Mucosa of gallbladder (tissue), 1 donor: ENCODE measurements at regions not wholly inside any gene's neighbourhood (a gene's known extent, or its start where the extent isn't known, plus 50 kb on each side); places are given as distances from the start of the nearest gene placed in this dataset.

ENCODE experiments used
- DNase-seq: peaks from one replicate; pipeline ENCODE4 v3.0.0-alpha.2; 2020; ENCODE audit warnings: low spot score
- donor health status: DM: no; HTN: no; CAD: no.

DNA sequence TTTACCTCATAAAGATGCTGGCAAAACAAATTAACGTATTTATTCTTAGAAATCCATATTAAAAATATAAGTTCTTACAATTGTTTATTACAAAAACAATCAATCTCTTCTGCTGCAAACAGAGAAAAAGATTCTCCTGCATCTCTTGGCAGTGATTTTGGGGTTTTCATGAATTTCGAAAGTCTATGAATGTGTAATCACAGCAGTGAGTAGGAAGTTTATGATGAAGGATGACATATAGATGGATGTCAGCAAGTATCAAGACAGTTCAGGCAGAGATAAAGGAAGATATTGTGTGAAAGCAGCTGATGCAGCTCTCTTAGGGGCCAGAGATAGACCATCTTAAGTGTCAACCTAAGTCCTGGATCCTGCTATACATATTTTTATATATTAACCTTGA lies 196.9 kb upstream of the BANK1 start:
- DNase-seq: no peak

DNA sequence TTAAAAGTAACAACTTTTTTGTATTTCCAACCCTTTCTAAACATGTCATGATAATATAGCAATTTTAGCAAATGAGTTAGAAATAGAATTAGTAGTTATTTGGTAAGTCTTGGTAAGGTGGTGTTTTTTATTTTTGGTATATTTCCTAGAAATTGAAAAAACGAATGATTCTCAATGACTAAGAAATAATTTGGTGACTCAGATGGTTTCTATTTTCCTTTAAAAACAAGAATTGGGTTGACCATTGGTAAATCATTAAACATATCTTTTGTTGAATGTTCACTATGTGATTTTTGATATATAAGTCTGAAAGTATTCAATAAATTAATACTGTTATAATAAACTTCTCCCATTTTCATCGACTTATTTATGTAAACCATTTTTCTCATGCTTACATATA lies 206.2 kb upstream of the BANK1 start:
- DNase-seq: no peak

GRCh38 chr4:101563126-101563525 lies 215.8 kb upstream of the PPP3CA start:
- DNase-seq: no peak

DNA sequence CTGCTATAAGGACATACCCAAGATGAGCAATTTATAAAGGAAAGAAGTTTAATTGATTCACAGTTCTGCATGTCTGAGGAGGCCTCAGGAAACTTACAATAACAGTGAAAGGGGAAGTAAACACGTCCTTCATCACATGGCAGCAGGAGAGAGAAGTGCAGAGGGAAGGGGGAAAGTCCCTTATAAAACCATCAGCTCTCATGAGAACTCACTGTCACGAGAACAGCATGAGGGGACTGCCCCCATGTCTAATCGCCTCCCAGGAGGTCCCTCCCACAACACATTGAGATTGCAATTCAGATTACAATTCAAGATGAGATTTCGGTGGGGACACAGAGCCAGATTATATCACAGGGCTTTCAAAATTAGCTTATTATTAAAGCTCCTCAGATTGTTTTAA lies 209.5 kb upstream of the PPP3CA start:
- DNase-seq: no peak

GRCh38 chr4:101555341-101555880 lies 208.1 kb upstream of the PPP3CA start:
- no peak for DNase-seq

DNA sequence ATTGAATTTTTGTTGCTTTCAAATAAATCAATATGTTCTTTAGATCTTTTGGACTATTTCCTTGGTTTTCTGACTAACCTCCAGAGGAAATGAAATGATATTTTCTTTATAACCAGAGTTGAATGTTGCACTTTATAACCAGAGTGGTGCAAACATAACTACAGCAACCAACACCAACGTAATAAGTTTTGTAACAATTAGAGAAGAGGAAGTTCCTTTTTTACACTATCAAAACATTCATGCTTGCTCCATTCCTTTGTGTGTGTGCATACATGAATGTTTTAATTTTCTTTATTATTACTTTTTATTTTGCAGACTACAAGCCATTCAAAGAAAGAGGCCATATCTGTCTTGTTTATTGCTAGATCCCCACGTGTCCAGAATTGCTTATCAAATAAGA lies 193.0 kb upstream of the PPP3CA start:
- DNase-seq: no peak

DNA sequence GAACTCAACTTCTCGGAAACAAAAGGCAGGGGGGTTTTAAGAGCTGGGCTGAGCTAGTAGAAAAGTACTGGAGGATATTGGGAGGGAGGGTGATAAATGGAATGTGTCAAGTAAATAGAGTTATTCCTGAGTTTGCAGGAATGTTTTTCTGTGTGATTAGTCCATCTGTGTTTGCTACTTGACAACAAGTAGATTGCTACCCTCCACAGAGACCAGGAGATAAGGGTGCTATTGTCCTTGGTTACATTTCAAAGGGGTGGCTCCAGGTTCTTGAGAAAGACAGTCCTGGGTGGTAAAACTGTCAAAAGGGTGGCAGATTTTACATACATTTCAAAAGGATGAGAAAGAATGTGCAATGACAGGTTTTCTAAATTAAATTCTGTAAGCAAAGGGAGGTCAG lies 181.2 kb upstream of the PPP3CA start:
- no peak for DNase-seq

- no peak for DNase-seq
Observed at GRCh38 chr4:101527188-101527587, 179.9 kb upstream of the PPP3CA start.

DNA sequence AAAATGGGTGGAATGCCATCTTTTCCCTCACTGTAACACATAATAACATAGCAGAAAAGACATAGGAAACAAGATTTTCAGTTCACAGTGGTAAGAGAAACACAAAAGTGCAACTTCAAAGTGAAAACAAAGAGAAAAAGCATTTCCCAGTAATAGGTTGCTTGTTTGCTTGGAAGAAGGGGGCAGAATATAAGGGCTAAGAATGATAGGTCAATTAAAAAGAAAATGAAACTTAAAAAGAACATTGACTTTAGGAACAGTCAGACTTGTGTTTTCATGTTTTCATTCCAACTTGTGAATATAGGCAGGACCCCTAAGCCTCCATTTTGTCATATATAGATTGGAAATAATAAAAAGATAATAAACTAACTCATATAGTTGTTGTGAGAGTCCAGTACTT lies 168.2 kb upstream of the PPP3CA start:
- DNase-seq: no peak

DNA sequence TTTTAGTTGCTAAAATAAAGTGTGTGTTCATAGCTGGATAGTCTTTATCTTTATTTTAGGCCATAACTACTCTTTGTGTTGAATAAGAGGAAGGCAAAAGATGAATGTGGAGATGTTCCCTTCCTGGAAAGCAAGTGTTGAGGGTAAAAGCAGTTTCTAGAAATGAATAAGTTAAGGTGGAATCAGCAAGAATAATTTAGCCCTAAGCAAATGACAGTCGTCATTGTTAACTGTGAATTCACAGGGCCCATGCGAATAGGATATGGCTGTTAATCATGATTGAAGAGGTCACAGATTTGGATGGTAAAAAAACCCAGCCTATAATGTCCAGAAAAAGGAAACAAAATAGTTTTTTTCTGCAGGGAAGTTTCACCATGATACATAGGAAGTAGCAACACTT lies 167.8 kb upstream of the PPP3CA start:
- DNase-seq: no peak

DNA sequence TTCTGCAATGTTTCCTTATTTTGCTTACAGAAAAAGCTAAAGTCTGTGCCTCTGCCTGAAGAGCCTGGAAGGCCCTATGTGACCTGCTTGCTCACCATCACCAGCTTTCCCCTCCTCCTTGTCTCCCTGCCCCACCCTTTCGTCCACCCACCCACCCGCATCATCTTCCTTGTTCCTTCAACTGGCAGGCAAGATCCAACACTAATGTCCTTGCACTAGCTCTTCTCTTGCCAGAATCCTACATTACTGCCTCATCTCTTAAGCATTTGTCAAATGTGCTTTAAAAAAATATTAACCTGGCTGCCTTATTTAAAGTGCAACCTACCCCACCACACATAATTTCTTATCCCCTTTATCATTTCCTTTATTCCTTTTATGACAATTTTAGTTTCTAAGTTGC lies 165.1 kb upstream of the PPP3CA start:
- DNase-seq: no peak

GRCh38 chr4:101501421-101501820 lies 154.1 kb upstream of the PPP3CA start:
- DNase-seq: no peak

DNA sequence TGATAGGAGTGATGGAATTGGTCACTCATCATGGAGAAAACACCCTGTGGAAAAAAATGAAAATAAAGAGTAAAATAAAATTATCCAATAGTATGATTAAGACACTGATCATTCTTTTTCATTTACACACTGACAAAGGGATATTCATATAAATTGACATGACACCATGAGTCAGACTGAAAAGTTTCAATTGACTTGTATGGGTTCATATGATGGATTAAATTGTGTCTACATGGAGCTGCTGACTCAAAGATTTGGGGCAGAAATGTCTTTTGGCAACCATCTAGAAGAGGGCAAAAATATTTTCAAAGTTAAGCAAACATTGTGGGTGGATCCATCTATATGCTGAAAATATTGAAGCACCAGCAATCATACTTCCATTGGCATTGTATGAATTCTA lies 153.4 kb upstream of the PPP3CA start:
- DNase-seq: no peak

GRCh38 chr4:101475246-101475645 lies 127.9 kb upstream of the PPP3CA start:
- no peak for DNase-seq

- DNase-seq: no peak
Observed at GRCh38 chr4:101471201-101471600, 123.9 kb upstream of the PPP3CA start.

GRCh38 chr4:101464596-101464995 lies 117.3 kb upstream of the PPP3CA start:
- DNase-seq: no peak

- no peak for DNase-seq
Observed at GRCh38 chr4:101458914-101459313, 111.6 kb upstream of the PPP3CA start.

- DNase-seq: no peak
Observed at GRCh38 chr4:101458473-101458872, 111.1 kb upstream of the PPP3CA start.

DNA sequence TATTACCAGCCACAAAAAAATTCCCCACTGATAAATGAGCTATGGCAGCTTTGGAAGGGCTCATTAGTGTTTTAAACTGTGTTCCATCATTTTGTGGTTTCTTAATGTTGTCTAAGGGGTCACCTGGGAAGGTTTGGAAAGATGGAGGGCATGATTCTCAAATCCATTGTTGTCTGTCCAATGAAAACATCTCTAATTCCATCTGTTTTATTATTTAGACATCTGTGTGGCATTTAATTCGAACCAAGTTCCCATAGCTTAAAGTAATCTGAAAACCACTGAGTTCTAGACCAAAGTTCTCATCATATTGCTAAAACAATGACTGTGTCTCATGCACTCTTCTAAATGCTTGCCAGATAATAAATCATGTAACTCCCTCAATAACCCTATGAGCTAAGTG lies 103.8 kb upstream of the PPP3CA start:
- DNase-seq: no peak

DNA sequence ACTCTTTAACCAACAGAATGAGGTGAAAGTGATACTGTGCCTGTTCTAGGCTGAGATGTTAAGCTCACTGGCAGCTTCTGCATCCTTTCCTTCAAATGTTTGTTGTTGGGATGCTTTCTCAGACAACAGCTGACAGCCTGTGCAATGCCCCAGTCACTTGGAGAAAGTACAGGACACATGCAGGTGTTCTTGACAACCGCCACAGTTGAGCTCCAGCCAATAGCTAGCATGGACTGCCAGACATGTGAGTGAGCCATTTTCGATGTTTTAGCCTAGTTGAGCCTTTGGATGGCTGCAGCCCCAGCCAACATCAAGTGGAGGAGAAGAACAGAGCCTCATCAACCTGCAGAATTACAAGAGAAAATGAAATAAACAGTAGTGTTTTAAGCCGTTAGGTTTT lies 94.1 kb upstream of the PPP3CA start:
- DNase-seq: no peak

- no peak for DNase-seq
Observed at GRCh38 chr4:101439926-101440325, 92.6 kb upstream of the PPP3CA start.

DNA sequence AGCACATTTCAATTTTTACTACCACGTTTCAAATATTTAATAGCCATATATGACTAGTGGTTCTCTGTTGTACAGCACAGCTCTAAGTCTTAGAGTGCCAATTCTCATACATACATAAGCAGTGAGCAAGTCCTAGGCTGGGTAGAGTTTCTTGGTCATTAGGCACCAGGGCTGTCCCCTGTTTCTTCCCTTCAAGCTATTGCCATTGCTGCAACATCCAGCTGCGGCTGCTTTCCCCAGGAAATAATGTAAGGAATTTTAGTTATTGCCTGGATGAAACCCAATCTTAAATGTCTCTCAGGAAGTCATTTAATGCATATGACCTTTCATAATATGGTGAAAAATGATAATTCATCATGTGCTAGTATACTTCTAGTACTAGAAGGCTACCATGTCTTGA lies 74.1 kb upstream of the PPP3CA start:
- no peak for DNase-seq

GRCh38 chr4:101420661-101421060 lies 73.3 kb upstream of the PPP3CA start:
- no peak for DNase-seq

DNA sequence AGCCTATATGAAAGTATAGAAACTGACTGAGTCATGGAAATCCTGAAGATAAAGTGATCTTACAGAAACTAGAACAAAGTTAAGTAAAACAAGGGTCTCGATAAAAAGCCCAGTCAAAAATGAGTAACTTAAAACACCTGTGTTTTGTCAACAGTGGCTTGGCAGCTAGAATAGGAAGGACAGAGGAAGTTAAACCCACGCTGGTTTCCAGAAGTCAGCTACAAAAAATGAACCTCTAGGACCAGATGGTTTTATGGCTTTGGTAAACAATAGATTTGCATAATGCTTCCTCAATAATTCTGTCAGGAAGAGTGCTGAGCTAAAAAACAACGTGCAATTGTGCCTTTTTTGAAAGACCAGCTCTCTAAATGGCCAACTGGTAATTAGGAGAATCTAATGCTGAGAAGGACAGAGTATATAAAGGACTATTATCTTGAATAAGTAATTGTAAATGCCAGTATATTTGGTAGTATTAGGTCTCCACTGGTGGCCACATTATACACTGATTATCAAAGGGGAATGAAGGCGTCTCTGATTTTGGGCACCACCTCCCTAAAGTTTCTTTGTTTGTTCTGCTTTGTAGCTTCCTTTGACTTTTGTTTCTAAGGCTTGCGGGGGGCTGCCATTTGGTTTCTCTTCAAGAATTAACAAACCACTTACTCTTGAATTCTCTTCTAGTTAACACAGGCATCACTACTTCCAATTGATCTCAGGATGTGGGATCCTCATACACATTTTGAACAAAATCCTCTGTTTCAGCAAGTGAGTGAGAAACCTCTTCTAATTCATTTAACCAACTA lies 72.2 kb upstream of the PPP3CA start:
- no peak for DNase-seq
